ENCODE measurements at regions not wholly inside any gene's neighbourhood (a gene's known extent, or its start where the extent isn't known, plus 50 kb on each side); places are given as distances from the start of the nearest gene placed in this dataset.
"Not testable (repeated sequence)": the region's sequence is repeated elsewhere in the genome, so short reads cannot be mapped to it uniquely, and the experiment has no call there.

- no peaks in the 10 kb centered on the region for H3K79me2 ChIP-seq (ENCODE audit: insufficient read depth, low read length)
- H3K4me2 ChIP-seq (ENCODE audit: insufficient read depth, low read length), result no peak overlapping the region
- no peak overlapping the region for H2AFZ ChIP-seq (ENCODE audit: low read length)
- peak; percentile 46 for DNase-seq (ENCODE audit: insufficient read length, low spot score, missing footprints)
- no peaks in the 10 kb centered on the region for H3K27me3 ChIP-seq (ENCODE audit: insufficient read depth, low read length)
- no peak overlapping the region for H3K27ac ChIP-seq (ENCODE audit: low read depth, low read length)
- H3K4me1 ChIP-seq (ENCODE audit: insufficient read depth, low read length), result no peaks in the 10 kb centered on the region
- no peak for TF ChIP-seq CTCF (IDR thresholded peaks at IDR 0.05; ENCODE audit: extremely low read depth, low read depth, low read length)
- no peaks in the 10 kb centered on the region for H3K36me3 ChIP-seq (ENCODE audit: insufficient read depth, low read length)
- H3K4me3 ChIP-seq (ENCODE audit: insufficient read depth, low read length), result no peak overlapping the region
- H3K9me3 ChIP-seq (ENCODE audit: low read depth, low read length), result no peaks in the 10 kb centered on the region
- H4K20me1 ChIP-seq (ENCODE audit: insufficient read depth, low read length), result no peaks in the 10 kb centered on the region
Measured at GRCh38 chr6:170037541-170038250, 253.2 kb downstream of the DLL1 start.

GRCh38 chr6:170036916-170037315 is 254.0 kb downstream of the DLL1 start:
- Histone ChIP-seq H3K9me3 (ENCODE audit: low read depth, low read length) (no peaks in the 10 kb centered on the region), H3K27ac (ENCODE audit: low read depth, low read length) (no peak overlapping the region)
- no peak for TF ChIP-seq CTCF (IDR thresholded peaks at IDR 0.05; ENCODE audit: extremely low read depth, low read depth, low read length)

GRCh38 chr6:170036367-170036766 is 254.5 kb downstream of the DLL1 start:
- not testable (repeated sequence) for H3K4me2 ChIP-seq (ENCODE audit: insufficient read depth, low read length); DNase-seq (ENCODE audit: insufficient read length, low spot score, missing footprints); H3K9me3 ChIP-seq (ENCODE audit: low read depth, low read length); H3K4me3 ChIP-seq (ENCODE audit: insufficient read depth, low read length); H3K27me3 ChIP-seq (ENCODE audit: insufficient read depth, low read length); H3K79me2 ChIP-seq (ENCODE audit: insufficient read depth, low read length); H3K36me3 ChIP-seq (ENCODE audit: insufficient read depth, low read length); H3K4me1 ChIP-seq (ENCODE audit: insufficient read depth, low read length); H2AFZ ChIP-seq (ENCODE audit: low read length); H3K27ac ChIP-seq (ENCODE audit: low read depth, low read length); H4K20me1 ChIP-seq (ENCODE audit: insufficient read depth, low read length)

More at GRCh38 chr6:170036916-170037315, 254.0 kb downstream of the DLL1 start:
- H3K36me3 ChIP-seq (ENCODE audit: insufficient read depth, low read length), result no peaks in the 10 kb centered on the region
- peak; percentile 38 for DNase-seq (ENCODE audit: insufficient read length, low spot score, missing footprints)
- H3K79me2 ChIP-seq (ENCODE audit: insufficient read depth, low read length), result no peaks in the 10 kb centered on the region
- no peak overlapping the region for H3K4me2 ChIP-seq (ENCODE audit: insufficient read depth, low read length)
- H3K4me1 ChIP-seq (ENCODE audit: insufficient read depth, low read length), result no peaks in the 10 kb centered on the region
- no peaks in the 10 kb centered on the region for H3K27me3 ChIP-seq (ENCODE audit: insufficient read depth, low read length)
- H2AFZ ChIP-seq (ENCODE audit: low read length), result no peak overlapping the region
- no peaks in the 10 kb centered on the region for H4K20me1 ChIP-seq (ENCODE audit: insufficient read depth, low read length)
- H3K4me3 ChIP-seq (ENCODE audit: insufficient read depth, low read length), result no peak overlapping the region

- Histone ChIP-seq H3K27ac (ENCODE audit: low read depth, low read length) (no peak overlapping the region), H2AFZ (ENCODE audit: low read length) (no peak overlapping the region), H3K4me3 (ENCODE audit: insufficient read depth, low read length) (no peak overlapping the region), H3K79me2 (ENCODE audit: insufficient read depth, low read length) (no peaks in the 10 kb centered on the region), H3K9me3 (ENCODE audit: low read depth, low read length) (no peaks in the 10 kb centered on the region), H3K36me3 (ENCODE audit: insufficient read depth, low read length) (no peaks in the 10 kb centered on the region), H3K4me2 (ENCODE audit: insufficient read depth, low read length) (no peak overlapping the region), H4K20me1 (ENCODE audit: insufficient read depth, low read length) (no peaks in the 10 kb centered on the region), H3K4me1 (ENCODE audit: insufficient read depth, low read length) (no peaks in the 10 kb centered on the region), H3K27me3 (ENCODE audit: insufficient read depth, low read length) (no peaks in the 10 kb centered on the region)
- peak; percentile 14 for DNase-seq (ENCODE audit: insufficient read length, low spot score, missing footprints)
- no peak for TF ChIP-seq CTCF (IDR thresholded peaks at IDR 0.05; ENCODE audit: extremely low read depth, low read depth, low read length)
Measured at GRCh38 chr6:170035901-170036304, 255.0 kb downstream of the DLL1 start.

Measured in osteoblast (primary cell).